ENCODE measurements at regions not wholly inside any gene's neighbourhood (a gene's known extent, or its start where the extent isn't known, plus 50 kb on each side); places are given as distances from the start of the nearest gene placed in this dataset.

DNA sequence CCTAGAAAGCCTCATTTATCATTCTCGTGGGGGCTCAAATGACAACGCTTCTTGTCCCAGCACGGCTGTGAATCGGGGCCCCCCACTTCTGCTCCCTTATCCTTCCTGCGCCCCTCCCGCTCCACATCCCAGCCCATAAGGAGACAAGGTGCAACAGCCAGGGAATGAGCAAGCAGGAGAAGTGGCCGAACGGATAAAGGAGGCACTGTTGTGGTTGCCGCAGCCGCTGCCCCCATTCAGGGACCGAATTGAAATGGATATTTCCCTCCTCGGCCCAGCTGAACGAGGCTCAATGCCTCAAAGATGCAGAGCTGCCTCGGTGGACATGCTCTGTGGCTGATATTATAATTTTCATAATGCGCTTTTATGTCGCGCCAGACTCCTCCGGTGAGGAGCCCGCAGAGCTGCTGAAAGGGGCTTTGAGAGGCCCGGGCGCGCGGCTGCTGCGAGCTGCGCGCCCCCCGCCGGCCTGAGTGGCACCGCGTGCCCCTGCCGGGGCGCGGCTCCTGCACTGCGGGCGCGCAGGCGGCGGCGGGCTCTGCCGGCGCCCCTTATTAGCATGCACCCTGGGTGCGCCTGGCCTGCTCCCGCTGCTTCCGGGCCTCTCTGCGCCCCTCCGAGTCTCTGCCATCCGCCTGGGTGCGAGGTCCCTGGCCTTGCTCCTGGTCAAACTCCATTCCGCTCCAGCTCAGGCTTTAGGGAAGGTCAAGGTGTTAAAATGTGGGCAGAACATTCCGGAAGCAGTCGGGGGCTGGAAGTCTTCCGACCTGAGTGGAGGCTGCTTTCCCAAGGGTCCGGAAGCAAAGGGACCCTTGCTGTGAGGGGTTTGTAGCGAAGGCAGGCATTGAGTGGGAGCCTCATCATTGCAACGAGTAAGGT, 68.2 kb upstream of the TMEM33 start:
- H3K27me3 ChIP-seq (ENCODE audit: control insufficient read depth, insufficient read depth, low read length) = peaks cover 41% of the 10 kb centered on the region
- H3K36me3 ChIP-seq (ENCODE audit: control insufficient read depth, insufficient read depth, low read length) = no peaks in the 10 kb centered on the region
- no peak for DNase-seq (ENCODE audit: low read depth)
- ChIA-PET POLR2A (no interaction called here), CTCF (interaction anchor here (1.2 kb wide), 1 partner anchor 52 kb away, joined by 3 read pairs; no protein-coding TSS in a partner anchor)
- TF ChIP-seq CTCF (IDR thresholded peaks at IDR 0.05; ENCODE audit: insufficient read depth, low read depth, low read length) = no peak
- H3K4me3 ChIP-seq (ENCODE audit: low read depth, low read length) = no peak overlapping the region

DNA sequence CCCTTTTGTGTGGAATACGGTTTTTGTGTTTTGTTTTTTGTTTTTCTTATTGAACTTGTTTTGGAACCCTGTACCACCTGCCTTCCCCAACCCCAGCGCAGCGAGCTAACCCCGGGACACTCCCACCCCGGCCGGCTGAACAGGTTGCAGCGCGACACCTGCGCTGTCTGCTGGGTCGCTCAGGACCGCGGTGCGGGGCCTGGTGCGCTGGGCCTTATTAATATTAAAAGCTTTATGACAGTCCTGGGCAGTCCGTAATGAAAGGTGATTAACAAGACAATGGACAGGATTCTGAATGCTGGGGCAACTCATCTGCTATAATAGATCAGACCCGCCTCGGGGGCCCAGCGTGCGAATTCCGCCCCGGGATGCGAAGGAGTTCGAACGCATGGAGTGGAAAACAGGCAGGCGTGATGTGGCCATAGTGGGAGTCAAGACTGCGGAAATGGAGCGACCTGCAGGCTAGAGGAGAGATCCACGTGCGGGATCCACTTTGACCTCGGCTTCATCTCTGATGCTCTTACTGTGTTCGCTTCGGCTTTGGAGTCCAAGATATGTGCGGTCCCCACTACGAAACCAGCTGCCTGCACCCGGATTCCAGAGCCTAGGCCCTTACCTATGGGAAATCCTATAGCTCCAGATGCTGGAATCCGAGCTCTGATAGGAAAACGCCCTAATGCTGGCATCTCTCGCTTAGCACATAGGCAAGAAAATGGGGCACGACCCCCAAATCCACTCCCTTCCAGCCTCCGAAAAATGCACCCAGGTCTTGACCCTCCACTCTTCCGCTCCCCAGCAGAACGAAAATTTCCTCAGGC, 69.0 kb upstream of the TMEM33 start:
- H3K27me3 ChIP-seq (ENCODE audit: control insufficient read depth, insufficient read depth, low read length) = peaks cover 41% of the 10 kb centered on the region
- H3K36me3 ChIP-seq (ENCODE audit: control insufficient read depth, insufficient read depth, low read length) = no peaks in the 10 kb centered on the region
- no peak for DNase-seq (ENCODE audit: low read depth)
- TF ChIP-seq CTCF (IDR thresholded peaks at IDR 0.05; ENCODE audit: insufficient read depth, low read depth, low read length) = no peak
- ChIA-PET CTCF (interaction anchor here (0.6 to 1.2 kb wide), 4 partner anchors 17 to 319 kb away, joined by 3 read pairs; no protein-coding TSS in a partner anchor), POLR2A (no interaction called here)
- no peak overlapping the region for H3K4me3 ChIP-seq (ENCODE audit: low read depth, low read length)

DNA sequence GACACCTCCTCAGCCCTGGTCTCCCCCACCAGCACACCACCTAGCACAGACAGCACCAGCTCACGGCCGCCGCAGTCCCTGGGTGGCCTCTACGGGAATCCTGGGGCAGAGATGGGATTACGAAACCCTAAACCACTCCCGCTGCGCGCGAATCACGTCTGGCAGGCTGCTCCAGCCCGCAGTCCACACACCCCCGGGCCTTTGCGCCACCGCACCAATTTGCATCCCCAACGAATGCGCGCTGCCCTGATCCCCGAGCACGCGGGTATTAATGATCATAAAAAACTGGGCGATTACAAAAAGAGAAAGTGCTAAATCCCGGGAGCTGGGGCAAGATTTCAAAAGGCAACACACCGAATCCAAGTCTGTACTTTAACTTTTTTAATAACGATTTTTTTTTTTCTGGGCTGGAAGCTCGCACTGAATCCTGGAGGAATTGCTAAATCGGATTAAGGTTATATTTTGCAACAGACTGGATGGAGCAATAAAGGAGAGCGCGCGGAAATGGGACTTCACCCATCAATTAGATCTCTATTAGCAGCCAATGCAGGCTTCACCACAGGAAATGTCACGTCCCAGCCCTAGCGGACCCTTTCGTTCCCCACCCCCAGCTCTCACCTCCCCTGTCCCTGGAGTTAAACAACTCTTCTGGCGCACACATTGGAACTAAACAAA, 69.8 kb upstream of the TMEM33 start:
- H3K27me3 ChIP-seq (ENCODE audit: control insufficient read depth, insufficient read depth, low read length) = peaks cover 39% of the 10 kb centered on the region
- POLR2A ChIA-PET = no interaction called here
- CTCF ChIA-PET = interaction anchor here (0.6 to 0.7 kb wide), 3 partner anchors 18 to 318 kb away, joined by 3 read pairs; no protein-coding TSS in a partner anchor
- no peak for TF ChIP-seq CTCF (IDR thresholded peaks at IDR 0.05; ENCODE audit: insufficient read depth, low read depth, low read length)
- DNase-seq (ENCODE audit: low read depth) = no peak
- no peaks in the 10 kb centered on the region for H3K36me3 ChIP-seq (ENCODE audit: control insufficient read depth, insufficient read depth, low read length)
- no peak overlapping the region for H3K4me3 ChIP-seq (ENCODE audit: low read depth, low read length)

DNA sequence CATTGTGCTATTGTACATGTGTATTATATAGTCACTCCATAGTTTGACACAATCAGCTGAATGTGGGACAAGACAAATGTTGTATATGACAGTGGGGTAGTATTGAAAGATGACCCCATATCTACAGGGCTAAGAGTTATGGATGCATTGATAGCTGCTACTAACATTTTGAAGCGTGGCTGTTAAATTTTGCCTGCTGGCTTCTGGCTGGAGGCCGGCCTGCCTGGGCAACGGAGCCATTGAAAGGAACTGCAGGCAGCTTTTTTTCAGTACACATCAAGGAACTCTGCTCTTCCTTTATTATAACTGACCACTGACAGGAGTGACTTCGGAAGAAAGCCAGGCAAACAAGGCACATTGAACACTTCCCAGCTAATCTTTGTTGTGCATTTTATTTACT, 76.1 kb upstream of the TMEM33 start:
- H3K4me3 ChIP-seq (ENCODE audit: low read depth, low read length) = no peak overlapping the region
- no peaks in the 10 kb centered on the region for H3K36me3 ChIP-seq (ENCODE audit: control insufficient read depth, insufficient read depth, low read length)
- ChIA-PET POLR2A (no interaction called here), CTCF (interaction anchor here (2.4 kb wide), 1 partner anchor 24 kb away, joined by 10 read pairs; no protein-coding TSS in a partner anchor)
- H3K27me3 ChIP-seq (ENCODE audit: control insufficient read depth, insufficient read depth, low read length) = peaks cover 15% of the 10 kb centered on the region
- no peak for DNase-seq (ENCODE audit: low read depth)
- no peak for TF ChIP-seq CTCF (IDR thresholded peaks at IDR 0.05; ENCODE audit: insufficient read depth, low read depth, low read length)

Measured in BJ (cell line).